Mammary epithelial cell (primary cell): ENCODE measurements at regions not wholly inside any gene's neighbourhood (a gene's known extent, or its start where the extent isn't known, plus 50 kb on each side); places are given as distances from the start of the nearest gene placed in this dataset.

Source experiments
- CTCF ChIP-seq, 2 donors: IDR thresholded peaks in 1 of 2; conservative IDR thresholded peaks in 1 of 2; 2 replicates each; pipeline ENCODE4 v1.5.1; 2011 to 2012; ENCODE audit warnings: inconsistent platforms in 2 of 2, low read length in 2 of 2, mild to moderate bottlenecking in 2 of 2, control low read depth in 1 of 2, low read depth in 1 of 2; ENCODE audit not compliant: insufficient read depth in 1 of 2; ENCODE audit errors: extremely low read depth in 1 of 2
- EZH2 ChIP-seq: IDR thresholded peaks from 2 replicates; pipeline ENCODE4 v1.6.1; 2012; ENCODE audit warnings: low read length, inconsistent platforms, borderline replicate concordance

- no peak for TF ChIP-seq CTCF (conservative IDR thresholded peaks at IDR 0.05 in 1 of 2, IDR thresholded peaks at IDR 0.05 in 1 of 2; ENCODE audit: extremely low read depth in 1 of 2, insufficient read depth in 1 of 2, low read depth in 1 of 2, low read length in 2 of 2)
- no peak for TF ChIP-seq EZH2
These were observed 2268.1 kb downstream of the PCDH7 start for GRCh38 chr4:32988165-32988811.
